CD4-positive, alpha-beta T cell treated with Interleukin-21 for 1 hour (primary cell): ENCODE measurements at regions not wholly inside any gene's neighbourhood (a gene's known extent, or its start where the extent isn't known, plus 50 kb on each side); places are given as distances from the start of the nearest gene placed in this dataset.

Source experiments
- DNase-seq: peaks from one replicate; pipeline ENCODE4 v3.0.0-alpha.2; 2020

DNA sequence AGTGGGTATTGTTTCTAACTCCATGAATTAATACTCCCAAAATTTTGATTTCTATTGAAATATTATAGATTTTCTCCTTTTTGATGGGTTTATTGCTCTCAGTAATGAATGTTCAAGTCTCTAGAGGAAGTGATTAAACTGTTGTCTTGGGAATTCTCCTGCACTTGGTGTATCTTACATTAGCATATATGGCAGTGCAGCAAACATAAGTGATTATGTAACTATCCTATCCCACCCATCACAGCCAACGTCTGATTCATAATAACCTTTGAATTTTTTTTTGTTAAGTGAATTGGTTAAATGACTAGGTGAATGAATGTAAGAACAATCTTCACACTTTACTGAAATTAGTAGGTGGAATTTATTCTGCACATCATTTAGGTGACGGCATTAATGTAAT is 483.7 kb downstream of the TAF11L14 start:
- DNase-seq: no peak

DNA sequence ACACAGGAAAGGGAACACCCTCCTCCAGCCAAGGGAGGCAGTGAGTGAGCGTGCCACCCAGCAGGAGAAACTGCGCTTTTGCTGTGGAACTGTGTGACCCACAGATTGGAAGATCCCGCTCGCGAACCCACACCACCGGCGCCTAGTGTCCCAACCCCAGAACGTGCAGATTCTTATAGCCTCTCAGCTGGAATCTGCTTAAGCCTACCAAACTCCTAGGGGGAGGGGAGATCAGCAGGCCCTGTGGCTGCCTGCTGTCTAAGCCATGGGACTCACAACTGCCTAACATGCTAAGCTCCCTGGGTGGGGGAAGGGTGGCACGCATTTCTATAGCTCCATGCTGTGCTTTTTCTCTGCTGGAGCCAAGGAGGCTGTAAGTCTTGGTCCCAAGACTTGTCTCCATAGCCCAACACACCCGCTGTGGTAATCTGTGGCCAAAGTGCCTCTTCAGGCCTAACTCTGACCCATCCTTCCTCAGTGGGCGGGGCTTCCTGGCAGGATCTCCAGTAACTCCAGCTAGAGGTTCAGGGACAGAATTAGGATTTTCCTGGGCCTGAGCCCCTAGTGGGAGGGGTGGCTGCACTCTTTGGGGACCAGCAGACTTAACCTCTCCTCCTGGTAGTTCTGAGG is 485.0 kb downstream of the TAF11L14 start:
- DNase-seq: no peak

DNA sequence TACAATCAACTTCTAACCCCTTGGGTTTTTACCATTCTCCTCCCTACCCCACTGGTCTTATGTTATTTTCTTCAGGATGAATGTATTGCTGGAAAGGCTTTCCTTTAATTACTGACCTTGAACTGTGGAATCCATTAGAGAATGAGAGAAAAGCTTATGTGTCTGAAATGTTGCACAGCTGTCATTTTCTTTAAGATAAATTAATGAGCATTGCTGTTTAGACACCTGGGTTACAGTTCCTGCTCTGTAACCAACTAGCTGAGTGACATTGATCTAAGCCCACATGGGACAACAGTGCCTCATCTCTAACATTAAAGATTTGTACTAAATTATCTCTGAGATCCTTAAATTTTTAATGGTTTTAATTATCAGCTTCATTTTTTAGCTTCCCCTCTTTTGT is 507.0 kb downstream of the TAF11L14 start:
- no peak for DNase-seq

DNA sequence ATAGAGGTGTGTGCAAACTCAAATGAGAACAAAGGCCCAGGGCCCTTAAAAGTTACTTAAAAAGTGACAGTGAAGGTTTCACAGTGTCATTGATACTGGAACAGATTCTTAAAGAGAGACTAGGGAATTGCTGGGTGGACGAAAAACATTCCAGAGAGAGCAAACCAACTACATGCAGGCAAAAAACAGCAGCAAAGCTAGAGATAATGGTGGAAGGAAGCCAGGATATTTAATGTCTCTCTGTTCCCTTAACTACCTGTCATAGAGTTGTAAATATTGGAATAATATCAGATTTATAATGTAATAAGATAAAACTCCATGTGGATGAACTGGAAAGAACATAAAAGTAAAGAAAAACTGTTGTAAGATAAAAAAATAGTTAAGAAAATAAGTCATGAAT is 508.6 kb downstream of the TAF11L14 start:
- DNase-seq: no peak

DNA sequence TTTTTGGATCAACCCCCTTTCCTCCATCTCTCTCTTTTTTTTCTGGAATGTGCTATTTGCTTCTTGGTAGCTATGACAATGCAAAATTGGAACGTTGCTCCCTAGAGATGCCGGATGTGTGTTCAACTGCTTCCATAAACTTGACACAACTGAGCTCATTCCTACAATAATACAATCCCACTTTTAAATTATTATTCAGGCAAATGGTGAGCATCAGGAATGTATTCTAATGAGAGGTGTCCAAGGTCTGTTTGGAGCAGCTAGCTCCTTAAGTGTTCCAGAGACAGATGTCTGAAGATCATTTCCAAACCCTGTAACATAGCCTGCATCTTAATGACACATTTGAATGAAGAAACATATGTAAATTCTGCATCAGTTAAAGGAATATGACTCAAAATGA is 518.4 kb downstream of the TAF11L14 start:
- no peak for DNase-seq

DNA sequence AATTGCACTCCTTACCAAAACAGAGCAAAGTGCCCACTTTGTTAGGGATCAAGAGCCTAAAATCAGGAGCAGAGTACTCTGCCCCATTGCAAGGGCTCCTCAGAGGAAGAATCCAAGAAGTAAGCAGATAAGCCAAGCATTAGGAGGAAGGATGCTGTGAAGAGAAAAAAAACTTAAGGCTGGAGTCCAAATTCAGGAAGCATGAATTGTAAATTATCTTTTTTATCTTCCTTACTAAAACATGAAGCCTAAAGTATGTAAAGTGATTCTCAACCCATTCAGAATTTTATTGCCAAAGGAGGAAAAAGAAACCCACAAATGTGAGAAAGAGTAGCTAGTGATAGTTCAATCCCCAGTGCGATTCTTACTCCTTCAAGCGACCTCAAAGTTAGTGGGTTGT is 523.9 kb downstream of the TAF11L14 start:
- no peak for DNase-seq

DNA sequence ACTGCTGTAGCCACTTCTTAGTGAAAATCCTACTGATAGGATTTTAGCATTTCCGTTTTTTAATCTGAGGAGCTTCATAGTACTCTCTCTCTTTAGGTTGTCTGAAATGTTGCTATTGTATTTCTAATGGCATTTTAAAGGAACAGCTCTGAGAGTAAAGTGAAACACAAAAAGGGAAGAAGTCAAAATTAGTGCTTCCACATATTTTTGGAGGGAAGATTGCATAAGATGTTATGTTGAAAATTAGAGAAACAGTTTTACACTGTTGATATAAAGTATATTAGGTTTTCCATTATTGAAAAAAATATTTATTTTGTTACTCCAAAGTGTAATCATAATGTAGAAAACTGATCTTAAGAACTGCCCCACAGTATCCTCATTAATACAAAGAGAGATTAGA is 525.1 kb downstream of the TAF11L14 start:
- no peak for DNase-seq

DNA sequence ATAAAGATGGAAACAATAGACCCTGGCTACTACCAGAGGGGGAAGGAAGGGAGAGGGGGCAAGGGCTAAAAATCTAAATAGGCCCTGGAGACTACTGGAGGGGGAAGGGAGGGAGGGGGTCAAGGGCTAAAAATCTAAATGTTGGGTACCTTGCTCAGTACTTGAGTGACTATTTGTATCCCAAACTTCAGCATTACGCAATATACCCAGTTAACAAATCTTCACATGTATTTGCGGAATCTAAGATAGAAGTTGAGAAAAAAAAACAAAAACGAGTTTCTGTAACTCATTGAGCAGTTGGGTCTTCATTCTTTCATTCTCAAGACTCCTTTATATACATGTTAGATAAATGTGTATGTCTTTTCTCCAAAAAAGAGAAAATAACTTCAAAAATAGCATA is 537.4 kb downstream of the TAF11L14 start:
- no peak for DNase-seq

DNA sequence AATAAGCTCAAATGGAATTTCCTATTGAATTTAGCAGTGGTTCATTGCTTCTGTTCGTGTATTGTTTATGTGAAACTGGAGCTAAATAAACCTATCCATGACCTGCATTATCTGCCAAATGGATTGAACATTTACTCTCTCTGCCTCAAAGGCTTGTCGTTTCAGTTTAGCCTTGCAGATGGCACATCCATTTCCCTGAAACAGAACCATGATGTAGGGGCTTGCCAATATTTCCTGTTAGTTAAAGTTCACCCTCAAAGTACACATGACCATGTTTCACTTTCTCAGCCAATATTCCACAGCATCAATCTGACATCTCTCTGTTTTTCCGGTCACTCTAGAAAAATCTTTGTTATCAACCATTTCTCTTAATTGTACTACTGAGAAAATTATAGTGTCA is 545.3 kb downstream of the TAF11L14 start:
- DNase-seq: no peak

DNA sequence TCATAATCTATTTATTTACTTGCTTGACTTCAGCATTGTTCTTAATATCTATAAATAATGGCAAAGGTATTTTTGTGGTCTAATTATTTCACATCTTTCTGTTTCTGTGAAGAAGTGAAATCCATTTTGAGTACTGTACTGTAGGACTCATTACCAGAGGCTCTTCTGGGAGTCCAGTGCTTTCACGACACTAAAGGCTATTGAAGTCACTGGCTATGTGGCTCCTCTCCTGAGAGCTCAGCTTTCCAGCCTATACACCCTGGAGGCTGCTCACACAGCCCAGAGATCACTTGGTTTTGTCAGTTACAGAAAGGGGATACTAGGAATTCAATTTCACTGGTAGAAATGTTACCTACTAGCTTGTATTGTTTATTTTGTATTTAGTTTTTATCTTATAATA is 547.3 kb downstream of the TAF11L14 start:
- no peak for DNase-seq

DNA sequence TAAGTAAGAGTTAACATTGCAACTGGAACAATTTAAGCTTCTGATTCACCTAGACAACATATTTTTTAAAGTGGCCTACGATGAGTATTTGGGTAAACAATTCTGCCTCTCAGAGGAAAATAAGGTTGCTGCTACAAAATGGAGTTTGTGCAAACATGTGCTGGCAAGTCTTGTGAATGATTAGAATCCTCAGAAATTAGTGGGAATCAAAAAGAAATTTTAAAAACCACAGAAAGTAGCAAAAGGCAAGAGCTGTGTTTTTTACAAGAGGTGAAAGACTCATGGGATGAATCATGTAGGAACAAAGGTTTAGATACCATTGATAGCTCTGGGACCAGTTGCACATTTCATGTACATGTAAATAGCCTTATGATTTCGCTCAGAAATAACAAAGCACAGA is 561.6 kb downstream of the TAF11L14 start:
- no peak for DNase-seq

DNA sequence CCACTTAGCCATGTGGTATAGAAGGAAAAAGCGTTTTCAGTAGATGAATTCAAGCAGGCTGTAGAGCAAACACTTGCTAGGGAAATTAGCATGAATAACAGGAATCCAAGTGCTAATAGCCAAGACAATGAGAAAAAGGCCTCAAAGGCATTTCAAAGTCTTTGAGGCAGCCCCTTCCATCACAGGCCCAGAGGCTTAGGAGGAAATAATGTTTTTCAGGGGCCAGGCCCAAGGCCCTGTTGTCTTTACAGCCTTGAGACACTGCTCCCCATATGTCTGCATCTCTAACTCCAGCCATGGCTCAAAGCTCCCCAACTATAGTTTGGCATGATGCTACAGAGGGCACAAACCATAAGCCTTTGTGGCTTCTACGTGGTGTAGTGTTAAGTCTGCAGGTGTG is 563.5 kb downstream of the TAF11L14 start:
- no peak for DNase-seq

DNA sequence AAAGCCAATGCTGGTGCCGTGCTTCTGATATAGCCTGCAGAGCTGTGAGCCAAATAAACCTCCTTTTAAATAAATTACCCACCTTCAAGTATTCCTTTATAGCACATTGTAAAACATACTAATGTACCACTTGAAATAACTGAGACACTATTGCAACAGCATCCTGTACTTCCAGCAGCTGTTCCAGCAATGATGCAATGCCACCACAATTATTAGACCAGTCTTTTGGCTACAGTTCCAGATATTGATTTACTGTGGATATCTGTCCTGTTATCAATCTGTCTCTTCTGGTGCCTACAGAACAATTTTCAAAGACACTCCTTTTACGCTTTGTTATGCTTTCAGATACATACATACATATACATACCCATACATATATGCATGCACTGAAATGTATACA is 567.9 kb downstream of the TAF11L14 start:
- no peak for DNase-seq

DNA sequence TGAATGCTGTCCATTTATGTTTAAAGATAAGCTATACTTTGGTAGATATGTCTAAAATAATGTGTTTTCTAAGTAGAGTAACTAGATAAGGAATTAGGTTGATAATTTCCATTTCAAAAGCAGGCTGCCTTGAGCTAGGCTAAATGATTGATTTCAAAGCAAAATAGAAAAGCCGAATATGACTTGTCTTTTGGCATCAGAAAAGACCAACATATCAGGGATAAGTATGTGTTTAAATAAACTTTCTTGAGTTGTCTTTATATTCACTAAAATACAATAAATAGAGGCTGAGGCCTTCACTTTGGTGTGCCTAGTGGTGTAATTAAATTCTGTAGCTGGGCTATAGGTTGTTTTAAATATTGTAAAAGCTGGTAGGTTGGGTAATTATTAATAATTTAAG is 569.0 kb downstream of the TAF11L14 start:
- DNase-seq: no peak

DNA sequence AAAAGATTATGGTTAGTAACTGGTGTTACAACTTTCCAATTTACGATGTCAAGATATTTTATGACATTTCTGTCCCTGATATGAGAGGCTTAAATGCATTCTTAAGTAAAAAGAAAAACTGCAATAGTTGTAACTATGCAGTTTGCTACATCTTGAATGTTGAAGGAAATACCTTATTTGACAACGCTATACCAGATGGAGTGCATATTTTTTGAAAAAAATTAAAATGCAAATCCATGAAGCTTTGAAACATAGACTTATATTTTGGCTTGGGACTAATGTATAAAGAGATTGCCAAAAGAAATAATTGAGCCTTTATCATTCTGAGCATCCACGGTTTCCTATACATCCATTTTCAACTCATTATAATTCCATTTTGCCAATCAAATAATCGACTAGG is 579.4 kb downstream of the TAF11L14 start:
- DNase-seq: no peak

DNA sequence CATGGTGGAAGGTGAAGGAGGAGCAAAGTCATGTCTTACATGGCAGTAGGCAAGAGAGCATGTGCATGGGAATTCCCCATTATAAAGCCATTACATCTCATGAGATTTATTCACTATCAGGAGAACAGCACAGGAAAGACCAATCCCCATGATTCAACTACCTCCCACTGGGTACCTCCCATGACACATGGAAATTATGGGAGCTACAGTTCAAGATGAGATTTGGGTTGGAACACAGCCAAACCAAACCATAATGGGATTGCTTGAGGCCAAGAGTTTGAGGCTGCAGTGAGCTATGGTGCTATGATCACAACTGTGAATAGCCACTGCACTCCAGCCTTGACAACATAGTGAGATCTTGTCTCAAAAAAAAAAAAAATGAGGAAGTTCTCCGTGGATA is 581.8 kb downstream of the TAF11L14 start:
- DNase-seq: no peak

DNA sequence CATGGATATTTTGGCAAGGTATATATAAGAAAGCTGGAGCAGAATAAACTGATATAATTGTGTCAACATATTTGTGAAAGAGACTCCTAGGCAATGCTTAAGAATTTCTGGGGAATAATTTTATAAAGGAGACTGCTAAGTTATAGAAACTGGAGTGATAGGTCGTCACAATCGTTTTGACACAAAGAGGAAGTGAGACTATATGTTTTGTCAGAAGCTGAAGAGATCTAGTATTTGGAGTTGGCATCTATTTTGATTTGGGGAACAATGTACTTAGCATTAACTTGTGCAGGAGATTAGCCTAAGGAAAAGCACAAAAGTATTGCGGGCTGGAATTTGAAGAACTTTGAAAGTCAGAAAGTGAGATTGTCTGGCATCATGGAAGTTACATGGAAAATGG is 582.5 kb downstream of the TAF11L14 start:
- no peak for DNase-seq

DNA sequence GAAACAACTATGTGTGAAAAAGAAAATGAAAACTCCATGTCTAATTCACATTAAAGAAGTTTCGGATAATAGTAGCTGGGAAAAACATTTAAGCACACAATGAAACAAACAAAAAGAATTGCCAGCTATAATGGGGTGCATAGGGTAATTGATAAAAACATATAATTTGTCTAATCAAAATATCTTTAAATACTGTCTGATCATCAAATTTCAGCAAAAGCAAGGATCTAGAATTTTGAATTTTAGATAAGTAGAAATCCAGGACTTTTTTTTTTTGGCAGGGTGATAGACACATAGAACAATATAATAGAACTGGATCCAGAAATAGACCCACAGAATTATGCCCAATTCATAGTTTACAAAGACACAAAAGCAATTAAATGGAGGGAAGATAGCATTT is 585.0 kb downstream of the TAF11L14 start:
- DNase-seq: no peak

DNA sequence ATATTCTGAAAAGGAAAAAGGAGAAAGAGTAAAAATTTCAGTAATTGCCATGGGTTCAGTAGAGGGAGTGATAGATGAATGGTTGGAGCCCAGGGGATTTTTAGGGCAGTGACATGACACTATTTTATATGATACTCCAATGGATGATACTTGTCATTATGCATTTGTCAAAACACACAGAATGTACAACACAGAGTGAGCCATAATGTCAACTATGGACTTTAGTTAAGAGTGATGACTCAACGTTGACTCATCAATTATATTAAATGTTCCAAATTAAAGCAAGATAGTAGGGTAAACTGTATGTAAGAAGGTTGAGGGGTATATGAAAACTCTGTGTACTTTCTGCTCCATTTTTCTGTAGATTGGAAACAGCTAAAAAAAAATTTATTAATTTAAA is 586.4 kb downstream of the TAF11L14 start:
- no peak for DNase-seq

DNA sequence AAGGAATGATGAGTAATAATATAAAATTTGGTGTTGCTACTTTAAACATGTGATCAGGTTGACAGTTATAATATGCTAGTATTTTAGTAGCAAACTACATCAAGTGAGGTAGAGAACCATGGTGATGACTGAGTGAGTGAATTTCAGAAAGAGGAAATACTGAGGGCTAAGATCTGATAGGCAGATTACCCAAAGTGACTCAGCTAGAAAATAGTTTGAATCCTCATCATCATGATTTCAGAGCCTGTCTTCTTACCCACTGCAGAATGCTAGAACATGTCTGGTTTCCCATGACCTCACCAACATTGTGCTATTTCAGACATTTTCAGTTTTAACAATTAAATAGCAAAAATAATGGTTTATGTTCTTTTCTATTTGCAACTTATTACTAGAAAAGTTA is 602.1 kb downstream of the TAF11L14 start:
- DNase-seq: no peak

DNA sequence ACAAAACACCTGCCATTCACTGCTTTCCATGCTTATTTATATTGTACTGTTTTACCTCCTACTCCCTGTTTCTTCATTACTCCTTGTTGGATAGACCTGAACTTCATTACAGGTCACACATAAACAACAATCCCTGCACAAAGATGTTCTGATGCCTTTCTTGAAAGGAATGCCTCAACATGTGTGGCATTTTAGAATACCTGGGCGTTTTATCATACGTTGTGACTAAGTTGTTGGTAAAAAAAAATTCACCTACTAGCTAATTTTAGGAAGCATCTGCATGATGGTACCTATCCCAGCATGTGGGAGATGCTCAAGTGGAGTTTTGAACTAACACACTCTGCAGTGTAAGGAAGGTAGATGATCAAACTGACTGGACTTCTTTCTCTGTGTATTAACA is 604.1 kb downstream of the TAF11L14 start:
- no peak for DNase-seq

DNA sequence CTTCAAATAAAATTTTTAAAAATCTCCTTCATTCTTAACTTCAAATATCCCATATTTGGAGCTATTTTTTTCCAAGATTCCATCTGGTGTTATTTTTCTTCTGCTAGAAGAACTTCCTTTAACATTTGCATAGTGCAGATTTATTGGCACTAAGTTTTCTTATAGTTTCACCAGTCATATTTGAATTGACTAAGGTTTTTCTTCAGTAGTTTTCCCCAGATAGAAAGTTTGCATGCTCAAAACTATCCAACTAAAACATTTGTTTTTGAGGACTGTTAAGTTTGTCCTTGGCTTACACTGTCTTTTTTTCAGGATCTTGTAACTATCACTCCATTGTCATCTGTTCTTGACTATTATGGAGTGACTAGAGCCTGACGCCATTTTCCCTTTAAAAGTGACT is 606.7 kb downstream of the TAF11L14 start:
- no peak for DNase-seq

DNA sequence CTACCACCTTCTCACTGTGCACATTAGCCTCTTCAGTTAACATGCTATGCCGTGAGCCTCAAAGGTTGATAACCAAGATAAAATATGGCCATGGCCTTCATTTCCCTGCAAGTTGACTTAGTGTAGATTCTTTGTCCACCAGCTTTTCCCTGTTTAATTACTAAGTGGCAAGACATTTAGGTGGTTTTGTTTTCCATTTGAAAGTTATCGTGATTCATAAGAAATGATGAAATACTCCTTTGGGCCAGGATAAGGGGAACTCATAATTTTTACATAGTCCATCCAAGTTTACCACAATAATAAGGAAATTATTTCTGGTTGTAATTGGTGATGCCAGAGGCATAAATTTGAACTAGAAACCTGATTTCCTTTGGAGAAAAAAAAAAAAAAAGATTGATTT is 609.6 kb downstream of the TAF11L14 start:
- no peak for DNase-seq

DNA sequence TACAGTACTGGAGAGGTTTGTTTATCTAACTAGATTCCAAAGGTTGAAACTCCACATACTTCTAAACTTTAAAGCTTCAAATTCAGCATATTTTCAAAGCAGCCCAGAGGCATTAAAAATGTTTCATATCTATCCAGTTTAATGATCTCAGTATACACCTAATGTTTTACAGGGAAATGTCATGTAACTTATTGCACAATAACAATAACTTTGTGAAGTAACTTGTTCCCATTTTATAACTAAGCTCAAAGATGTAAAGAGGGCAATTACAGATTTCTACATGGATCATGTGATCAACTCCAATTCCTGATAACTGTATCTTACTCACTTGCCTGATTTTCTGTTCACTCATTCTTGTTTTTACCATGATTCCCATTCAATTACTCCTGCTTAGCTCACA is 610.0 kb downstream of the TAF11L14 start:
- DNase-seq: no peak

DNA sequence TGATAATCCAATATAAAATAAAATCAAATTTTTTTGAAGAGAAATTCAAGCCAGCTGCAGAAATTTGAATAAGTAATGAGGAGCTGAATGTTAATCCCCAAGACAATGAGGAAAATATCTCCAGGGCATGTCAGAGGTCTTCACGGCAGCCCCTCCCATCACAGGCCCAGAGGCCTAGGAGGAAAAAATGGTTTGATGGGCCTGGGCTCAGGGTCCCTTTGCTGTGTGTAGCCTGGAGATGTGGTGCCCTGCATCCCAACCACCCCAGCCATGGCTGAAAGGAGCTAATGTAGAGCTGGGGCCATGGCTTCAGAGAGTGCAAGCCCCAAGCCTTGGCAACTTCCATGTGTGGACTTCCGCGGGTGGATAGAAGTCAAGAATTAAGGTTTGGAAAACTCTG is 618.3 kb downstream of the TAF11L14 start:
- no peak for DNase-seq
